HCT116 (cell line): ENCODE measurements at regions not wholly inside any gene's neighbourhood (a gene's known extent, or its start where the extent isn't known, plus 50 kb on each side); places are given as distances from the start of the nearest gene placed in this dataset.

ENCODE experiments used
- CEBPB ChIP-seq: IDR thresholded peaks from 2 replicates; pipeline ENCODE4 v1.6.1; 2012; ENCODE audit warnings: low read depth
- CTCF ChIP-seq, 3 experiments: fragments of 200-600 bp in 1 of 3; sonication (generic) in 1 of 3; IDR thresholded peaks in 2 of 3; conservative IDR thresholded peaks in 1 of 3; 2 replicates each; pipeline ENCODE4 v1.5.1; 2012 to 2017; ENCODE audit warnings: low read depth in 2 of 3, low read length in 2 of 3, antibody characterized with exemption in 1 of 3, borderline replicate concordance in 1 of 3, control low read depth in 1 of 3, mild to moderate bottlenecking in 1 of 3, mixed read lengths in 1 of 3, mixed run types in 1 of 3, moderate library complexity in 1 of 3; ENCODE audit not compliant: insufficient read depth in 1 of 3
- EGR1 ChIP-seq: IDR thresholded peaks from 2 replicates; pipeline ENCODE4 v1.6.1; 2012; ENCODE audit warnings: low read depth
- ELF1 ChIP-seq: IDR thresholded peaks from 2 replicates; pipeline ENCODE4 v1.6.1; 2012; ENCODE audit warnings: low read depth, borderline replicate concordance
- EZH2phosphoT487 ChIP-seq: fragments of 200-600 bp; IDR thresholded peaks from 2 replicates; pipeline ENCODE4 v1.6.1; 2018; ENCODE audit warnings: antibody characterized with exemption, borderline replicate concordance
- POLR2A ChIP-seq: IDR thresholded peaks from 2 replicates; pipeline ENCODE4 v1.7.0; 2011; ENCODE audit warnings: borderline replicate concordance; ENCODE audit not compliant: insufficient read depth, insufficient read length; ENCODE audit errors: extremely low read depth
- POLR2AphosphoS5 ChIP-seq: IDR thresholded peaks from 2 replicates; pipeline ENCODE4 v1.6.1; 2011; ENCODE audit warnings: mild to moderate bottlenecking, low read depth, low read length, moderate library complexity
- SP1 ChIP-seq: IDR thresholded peaks from 2 replicates; pipeline ENCODE4 v1.6.1; 2012; ENCODE audit warnings: low read depth
- SRF ChIP-seq: IDR thresholded peaks from 2 replicates; pipeline ENCODE4 v1.6.1; 2012; ENCODE audit warnings: low read depth
- TCF7L2 ChIP-seq: IDR thresholded peaks from 2 replicates; pipeline ENCODE4 v1.7.0; 2011; ENCODE audit warnings: borderline replicate concordance, inconsistent platforms; ENCODE audit not compliant: insufficient read depth, insufficient read length; ENCODE audit errors: extremely low read depth
- ZBTB33 ChIP-seq: IDR thresholded peaks from 2 replicates; pipeline ENCODE4 v1.6.1; 2011; ENCODE audit warnings: mild to moderate bottlenecking, low read length, moderate library complexity; ENCODE audit not compliant: insufficient replicate concordance; ENCODE audit errors: extremely low read depth

- TF ChIP-seq POLR2AphosphoS5: no peak
- TF ChIP-seq CTCF (IDR thresholded peaks at IDR 0.05 in 2 of 3, conservative IDR thresholded peaks at IDR 0.05 in 1 of 3; ENCODE audit: borderline replicate concordance in 1 of 3, insufficient read depth in 1 of 3, low read depth in 2 of 3, low read length in 2 of 3): no peak
- no peak for TF ChIP-seq POLR2A
- TF ChIP-seq EGR1: no peak
- no peak for TF ChIP-seq SP1
- no peak for TF ChIP-seq EZH2phosphoT487
- no peak for TF ChIP-seq CEBPB
- TF ChIP-seq TCF7L2: no peak
- no peak for TF ChIP-seq SRF
- TF ChIP-seq ZBTB33: no peak
- TF ChIP-seq ELF1: no peak
Measured at GRCh38 chr1:81170721-81171120, 630.0 kb upstream of the ADGRL2 start.
